ENCODE measurements at regions not wholly inside any gene's neighbourhood (a gene's known extent, or its start where the extent isn't known, plus 50 kb on each side); places are given as distances from the start of the nearest gene placed in this dataset.

DNA sequence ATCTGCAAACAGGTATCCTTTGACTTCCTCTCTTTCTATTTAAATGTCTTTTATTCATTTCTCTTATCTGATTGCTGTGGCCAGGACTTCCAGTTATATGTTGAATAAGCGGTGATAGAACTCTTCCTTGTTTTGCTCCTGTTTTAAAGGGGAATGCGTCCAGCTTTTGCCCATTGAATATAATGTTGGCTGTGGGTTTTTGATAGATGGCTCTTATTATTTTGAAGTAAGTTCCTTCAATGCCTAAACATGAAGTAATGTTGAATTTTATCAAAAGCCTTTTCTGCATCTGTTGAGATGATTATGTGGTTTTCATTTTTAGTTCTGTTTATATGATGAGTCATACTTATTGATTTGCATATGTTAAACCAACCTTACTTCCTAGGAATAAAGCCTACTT lies 300.5 kb upstream of the CTNND2 start:
- H4K20me1 ChIP-seq (replicated peaks in 1 of 2; ENCODE audit: control insufficient read depth in 1 of 2, insufficient read depth in 2 of 2, low read length in 2 of 2) = no peaks in the 10 kb centered on the region
- POLR2A ChIA-PET (ENCODE audit: partially characterized antibody) = no interaction called here
- H2AFZ ChIP-seq (ENCODE audit: low read length) = no peak overlapping the region
- no peaks in the 10 kb centered on the region for H3K27me3 ChIP-seq (replicated peaks in 1 of 4; ENCODE audit: control insufficient read depth in 3 of 4, extremely low read depth in 1 of 4, insufficient read depth in 3 of 4, low read length in 3 of 4)
- H3K27ac ChIP-seq (ENCODE audit: low read depth, low read length) = no peak overlapping the region
- no peak overlapping the region for H3K23ac ChIP-seq (ENCODE audit: insufficient read length)
- no peak overlapping the region for H3K4ac ChIP-seq (replicated peaks; ENCODE audit: insufficient read length, low read depth, low read length)
- FAIRE-seq (no peak), DNase-seq (ENCODE audit: low read depth in 1 of 2, low spot score in 2 of 2) (no peak)
- H2BK12ac ChIP-seq (ENCODE audit: low read depth, low read length) = no peak overlapping the region
- H2BK5ac ChIP-seq (ENCODE audit: low read depth, low read length) = no peak overlapping the region
- no peak overlapping the region for H4K91ac ChIP-seq (replicated peaks; ENCODE audit: insufficient read length, low read length)
- H3K4me1 ChIP-seq (replicated peaks in 1 of 4; ENCODE audit: control insufficient read depth in 3 of 4, insufficient read depth in 4 of 4, low read length in 3 of 4) = no peaks in the 10 kb centered on the region
- 95% methylated on average over 2 of the region's 2 CpGs; no CpG with 5 or more reads in 1 of the 2 experiments for WGBS, 2 experiments (ENCODE audit: extremely low coverage in 1 of 2, insufficient coverage in 1 of 2, insufficient read length in 1 of 2, insufficient replicate concordance in 2 of 2, low coverage in 1 of 2, low lambda C conversion rate in 2 of 2, missing lambda C conversion rate in 1 of 2)
- no peak overlapping the region for H3K56ac ChIP-seq (replicated peaks; ENCODE audit: insufficient read length, low read depth, low read length)
- no peak overlapping the region for H4K5ac ChIP-seq (ENCODE audit: insufficient read length, low read depth, low read length)
- H3K36me3 ChIP-seq (ENCODE audit: control insufficient read depth in 2 of 4, insufficient read depth in 4 of 4, low read length in 3 of 4) = no peaks in the 10 kb centered on the region
- TF ChIP-seq GTF2F1 (IDR thresholded peaks at IDR 0.05; ENCODE audit: borderline replicate concordance, low read depth, low read length) = no peak
- TF ChIP-seq KDM4A (IDR thresholded peaks at IDR 0.05; ENCODE audit: low read depth, low read length, severe bottlenecking) = no peak
- TF ChIP-seq CEBPB (IDR thresholded peaks at IDR 0.05; ENCODE audit: low read depth, low read length) = no peak
- no peak for TF ChIP-seq HDAC2 (IDR thresholded peaks at IDR 0.05; ENCODE audit: borderline replicate concordance in 1 of 2, low read depth in 2 of 2, low read length in 2 of 2)
- TF ChIP-seq JUND (IDR thresholded peaks at IDR 0.05; ENCODE audit: low read length) = no peak
- TF ChIP-seq NRF1 (IDR thresholded peaks at IDR 0.05; ENCODE audit: low read depth, low read length) = no peak
- no peak for TF ChIP-seq BCL11A (IDR thresholded peaks at IDR 0.05; ENCODE audit: low read depth in 2 of 2, low read length in 2 of 2)
- no peak for TF ChIP-seq BRCA1 (IDR thresholded peaks at IDR 0.05; ENCODE audit: low read depth, low read length)
- TF ChIP-seq SIX5 (IDR thresholded peaks at IDR 0.05; ENCODE audit: low read depth, low read length) = no peak
- no peak for TF ChIP-seq KDM5A (IDR thresholded peaks at IDR 0.05; ENCODE audit: low read length)
- TF ChIP-seq CHD1 (IDR thresholded peaks at IDR 0.05; ENCODE audit: low read depth, low read length) = no peak
- no peak for TF ChIP-seq FOSL1 (IDR thresholded peaks at IDR 0.05; ENCODE audit: insufficient read depth, low read depth, low read length)
- no peak for TF ChIP-seq JUN (IDR thresholded peaks at IDR 0.05; ENCODE audit: low read depth, low read length)
- no peak overlapping the region for H3K18ac ChIP-seq (ENCODE audit: extremely low read depth, low read length)
- H3K4me3 ChIP-seq (ENCODE audit: extremely low read depth in 1 of 4, insufficient read depth in 2 of 4, low read depth in 3 of 4, low read length in 4 of 4) = no peak overlapping the region
- no peaks in the 10 kb centered on the region for H3K9me3 ChIP-seq (ENCODE audit: insufficient read depth in 2 of 2, low read depth in 1 of 2, low read length in 1 of 2)
- H2BK15ac ChIP-seq (ENCODE audit: low read length) = no peak overlapping the region
- no peaks in the 10 kb centered on the region for H3K23me2 ChIP-seq (ENCODE audit: low read depth, low read length)
- H3K79me1 ChIP-seq (ENCODE audit: low read depth, low read length) = no peaks in the 10 kb centered on the region
- H4K8ac ChIP-seq (ENCODE audit: extremely low read depth, insufficient read depth, low read length) = no peak overlapping the region
- no peak overlapping the region for H2BK120ac ChIP-seq (replicated peaks; ENCODE audit: low read depth, low read length)
- H3K4me2 ChIP-seq (ENCODE audit: insufficient read depth in 1 of 2, low read depth in 2 of 2, low read length in 2 of 2) = no peak overlapping the region
- no peak overlapping the region for H2AK5ac ChIP-seq (ENCODE audit: low read depth, low read length)
- no peak overlapping the region for H2BK20ac ChIP-seq (ENCODE audit: low read length)
- H3K9ac ChIP-seq (replicated peaks in 1 of 4; ENCODE audit: extremely low read depth in 1 of 4, low read depth in 3 of 4, low read length in 3 of 4) = no peak overlapping the region
- no peak overlapping the region for H3K14ac ChIP-seq (ENCODE audit: insufficient read length)
- no peaks in the 10 kb centered on the region for H3K79me2 ChIP-seq (ENCODE audit: control insufficient read depth in 1 of 2, insufficient read depth in 2 of 2, low read length in 2 of 2)
- CTCF ChIA-PET (ENCODE audit: partially characterized antibody) = interaction anchor here (0.7 kb wide), 1 partner anchor 39 kb away, joined by 3 read pairs; no protein-coding TSS in a partner anchor

Data from H1 (cell line).